NCI-H510A (cell line): ENCODE measurements at regions not wholly inside any gene's neighbourhood (a gene's known extent, or its start where the extent isn't known, plus 50 kb on each side); places are given as distances from the start of the nearest gene placed in this dataset.
"Not testable (repeated sequence)": the region's sequence is repeated elsewhere in the genome, so short reads cannot be mapped to it uniquely, and the experiment has no call there.

ENCODE experiments used
- DNase-seq: peaks from one replicate; lab custom pipeline; 2025; lab: John Stamatoyannopoulos, UW

DNA sequence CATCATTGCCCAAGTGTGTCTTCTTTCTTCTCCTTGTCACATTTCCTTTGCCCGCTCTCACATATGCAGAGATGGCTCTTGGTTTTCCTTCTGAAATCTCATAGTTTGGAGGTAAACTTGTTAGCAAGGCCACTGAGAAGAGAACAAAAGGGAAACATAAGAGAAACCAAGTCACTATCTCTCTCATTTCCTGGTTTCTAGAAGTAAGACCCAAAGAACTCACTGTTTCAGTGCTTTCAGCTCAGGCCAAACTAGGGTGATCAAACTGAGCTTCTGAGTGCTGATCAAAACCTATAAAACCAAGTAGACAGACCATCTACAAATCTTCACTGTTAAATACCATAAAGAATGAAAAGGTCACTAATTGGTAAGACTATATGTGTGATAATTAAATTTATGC is 275.4 kb upstream of the BTG1 start:
- no peak for DNase-seq

DNA sequence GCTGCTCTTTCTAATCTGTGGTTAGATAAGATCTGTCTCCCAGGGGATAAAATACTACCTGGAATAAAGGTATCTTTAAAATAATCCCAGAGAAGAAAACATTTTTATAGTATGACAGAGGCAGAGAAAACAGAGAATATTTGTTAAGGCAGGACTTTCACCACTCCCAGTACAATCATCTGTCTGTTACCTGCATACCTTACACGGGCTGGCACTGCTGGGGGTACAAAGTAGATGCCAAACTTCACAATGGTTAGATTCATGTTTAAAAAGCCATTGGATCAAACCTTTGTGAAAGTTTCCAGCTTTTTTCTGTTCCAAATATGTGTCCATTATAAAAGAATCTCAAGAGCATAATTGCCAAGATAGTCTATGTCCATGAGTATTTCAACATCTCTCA is 273.6 kb upstream of the BTG1 start:
- DNase-seq, result no peak

DNA sequence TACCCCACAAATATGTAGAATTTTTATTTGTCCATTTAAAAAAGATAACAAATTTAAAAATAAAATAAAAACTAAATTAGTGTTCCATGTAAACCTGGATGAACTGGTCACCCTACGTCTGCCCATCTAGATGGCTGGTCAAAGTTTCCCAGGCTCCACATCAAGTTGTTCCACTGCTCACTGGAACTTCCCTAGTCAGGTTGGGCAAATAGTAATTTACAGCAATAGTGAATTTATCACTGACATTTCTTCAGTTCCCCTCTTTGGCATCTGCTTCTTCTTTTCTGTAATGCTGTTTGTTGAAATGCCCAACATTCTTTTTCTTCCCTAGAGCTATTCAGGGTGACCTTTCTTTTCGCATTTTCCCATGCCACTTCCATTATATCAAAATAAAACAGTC is 272.7 kb upstream of the BTG1 start:
- no peak for DNase-seq

- no peak for DNase-seq
Measured at GRCh38 chr12:92417373-92417772, 271.7 kb upstream of the BTG1 start.

DNA sequence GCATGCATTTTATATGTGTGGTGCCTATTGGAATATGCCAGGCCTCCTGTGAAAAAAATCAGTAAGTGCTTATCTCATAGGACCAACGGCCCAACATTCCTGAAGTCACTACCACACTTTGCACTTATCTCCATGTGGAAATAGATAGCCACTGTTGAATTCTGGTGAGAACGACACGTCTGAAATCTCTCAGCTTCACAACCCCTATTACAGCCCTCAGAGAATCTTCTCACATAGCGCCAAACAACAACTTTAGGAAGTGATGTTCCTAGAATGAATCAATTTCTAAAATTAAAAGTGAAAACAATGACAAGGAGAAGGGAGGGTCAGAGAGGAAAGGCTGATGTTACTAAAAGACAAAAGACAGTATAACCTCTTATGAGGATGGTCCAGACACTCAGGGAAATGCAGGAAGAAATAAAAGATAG is 270.8 kb upstream of the BTG1 start:
- no peak for DNase-seq

- no peak for DNase-seq
Measured at GRCh38 chr12:92414170-92415070, 268.8 kb upstream of the BTG1 start.

GRCh38 chr12:92413286-92413685 is 267.6 kb upstream of the BTG1 start:
- no peak for DNase-seq

- no peak for DNase-seq
Measured at GRCh38 chr12:92412856-92413255, 267.2 kb upstream of the BTG1 start.

DNA sequence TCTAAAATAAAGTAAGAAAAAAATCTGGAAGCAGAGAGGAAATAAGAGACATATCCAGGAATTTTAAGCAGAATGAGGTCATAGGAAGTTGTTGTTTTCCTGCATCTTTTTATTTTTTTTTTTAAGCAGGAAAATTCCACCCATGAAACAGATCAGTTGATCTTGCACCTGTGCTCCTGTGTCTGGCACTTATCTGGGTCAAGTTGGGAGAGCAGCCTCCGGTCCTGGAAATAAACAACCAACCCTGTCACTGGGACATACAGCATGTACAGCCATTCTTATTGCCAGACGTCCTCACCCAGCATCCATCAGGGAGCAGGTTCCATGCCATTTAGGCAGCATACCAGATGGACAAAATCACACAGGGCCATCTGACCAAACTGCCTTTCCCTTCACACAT is 266.0 kb upstream of the BTG1 start:
- DNase-seq, result no peak

DNA sequence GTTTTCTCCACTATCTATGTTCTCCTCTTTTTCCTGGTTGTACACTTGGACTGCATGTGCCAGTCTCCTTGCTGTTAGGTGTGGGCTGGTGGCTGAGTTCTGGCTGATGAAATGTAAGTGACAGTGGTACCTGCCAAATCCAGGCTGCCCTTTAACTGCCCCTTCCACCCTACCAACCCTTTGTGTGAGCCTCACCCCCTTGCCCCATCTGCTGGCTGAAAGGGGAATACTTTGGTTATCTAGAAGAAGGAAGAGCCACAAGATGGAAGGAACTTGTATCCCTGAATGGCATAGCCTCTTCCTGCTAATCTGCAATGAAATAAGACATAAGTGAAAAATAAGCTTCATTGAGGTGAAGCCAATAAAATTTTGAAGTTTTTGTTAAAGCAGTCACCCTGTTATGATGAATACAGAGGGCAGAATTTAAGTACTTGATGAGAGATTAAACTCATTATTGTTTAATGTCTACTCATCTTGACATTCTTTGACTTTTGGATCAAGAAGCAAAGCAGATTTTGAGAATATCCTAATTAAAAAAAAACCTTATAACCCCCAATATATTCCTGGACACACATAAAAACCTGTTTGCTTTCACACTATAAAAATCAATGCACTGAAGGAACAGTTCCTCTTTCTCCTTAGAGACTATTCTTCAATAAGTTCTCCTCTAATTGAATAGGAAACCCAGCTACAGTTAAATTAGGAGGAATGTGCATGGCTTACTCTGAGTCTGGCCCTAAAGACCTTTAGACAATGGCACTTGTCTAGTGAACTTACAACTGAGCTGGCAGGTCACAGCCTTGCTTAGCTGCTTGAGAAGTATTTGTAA is 262.6 kb upstream of the BTG1 start:
- peak; percentile 4 for DNase-seq

DNA sequence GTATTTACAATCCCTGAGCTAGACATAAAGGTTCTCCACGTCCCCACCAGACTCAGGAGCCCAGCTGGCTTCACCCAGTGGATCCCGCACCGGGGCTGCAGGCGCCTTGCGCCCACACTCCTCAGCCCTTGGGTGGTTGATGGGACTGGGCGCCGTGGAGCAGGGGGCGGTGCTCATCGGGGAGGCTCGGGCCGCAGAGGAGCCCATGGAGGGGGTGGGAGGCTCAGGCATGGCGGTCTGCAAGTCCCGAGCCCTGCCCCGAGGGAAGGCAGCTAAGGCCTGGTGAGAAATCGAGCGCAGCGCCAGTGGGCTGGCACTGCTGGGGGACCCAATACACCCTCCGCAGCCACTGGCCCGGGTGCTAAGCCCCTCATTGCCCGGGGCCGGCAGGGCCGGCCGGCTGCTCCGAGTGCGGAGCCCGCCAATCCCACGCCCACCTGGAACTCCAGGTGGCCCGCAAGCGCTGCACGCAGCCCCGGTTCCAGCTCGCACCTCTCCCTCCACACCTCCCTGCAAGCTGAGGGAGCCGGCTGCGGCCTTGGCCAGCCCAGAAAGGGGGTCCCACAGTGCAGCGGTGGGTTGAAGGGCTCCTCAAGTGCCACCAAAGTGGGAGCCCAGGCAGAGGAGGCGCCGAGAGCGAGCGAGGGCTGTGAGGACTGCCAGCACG is 260.9 kb upstream of the BTG1 start:
- DNase-seq, result not testable (repeated sequence)

DNA sequence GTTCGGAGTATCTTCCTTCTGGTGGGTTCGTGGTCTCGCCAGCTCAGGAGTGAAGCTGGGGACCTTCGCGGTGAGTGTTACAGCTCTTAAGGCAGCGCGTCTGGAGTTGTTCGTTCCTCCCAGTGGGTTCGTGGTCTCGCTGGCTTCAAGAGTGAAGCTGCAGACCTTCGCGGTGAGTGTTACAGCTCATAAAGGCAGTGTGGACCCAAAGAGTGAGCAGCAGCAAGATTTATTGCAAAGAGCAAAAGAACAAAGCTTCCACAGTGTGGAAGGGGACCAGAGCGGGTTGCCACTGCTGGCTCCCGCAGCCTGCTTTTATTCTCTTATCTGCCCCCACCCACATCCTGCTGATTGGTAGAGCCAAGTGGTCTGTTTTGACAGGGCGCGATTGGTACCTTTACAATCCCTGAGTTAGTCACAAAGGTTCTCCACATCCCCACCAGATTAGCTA is 260.2 kb upstream of the BTG1 start:
- DNase-seq, result not testable (repeated sequence)

DNA sequence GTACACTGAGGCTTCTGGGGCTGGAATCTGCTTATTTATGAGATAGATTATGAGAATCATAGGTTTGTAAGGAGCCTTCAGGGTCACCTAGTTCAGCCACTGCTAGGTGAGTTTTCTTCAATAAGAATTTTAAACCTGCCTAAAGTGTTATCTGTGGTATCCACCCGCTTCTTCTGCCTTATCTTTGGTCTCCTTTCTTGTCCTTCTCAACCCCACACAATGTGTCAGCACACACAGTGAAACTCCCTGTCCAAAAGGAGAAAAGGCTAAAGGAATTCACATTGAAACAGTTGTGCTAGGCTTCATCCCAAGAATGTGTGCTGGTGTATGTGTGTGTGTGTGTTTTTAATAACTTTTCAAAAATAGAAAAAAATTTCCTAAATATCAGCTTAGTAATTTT is 259.3 kb upstream of the BTG1 start:
- DNase-seq, result no peak

DNA sequence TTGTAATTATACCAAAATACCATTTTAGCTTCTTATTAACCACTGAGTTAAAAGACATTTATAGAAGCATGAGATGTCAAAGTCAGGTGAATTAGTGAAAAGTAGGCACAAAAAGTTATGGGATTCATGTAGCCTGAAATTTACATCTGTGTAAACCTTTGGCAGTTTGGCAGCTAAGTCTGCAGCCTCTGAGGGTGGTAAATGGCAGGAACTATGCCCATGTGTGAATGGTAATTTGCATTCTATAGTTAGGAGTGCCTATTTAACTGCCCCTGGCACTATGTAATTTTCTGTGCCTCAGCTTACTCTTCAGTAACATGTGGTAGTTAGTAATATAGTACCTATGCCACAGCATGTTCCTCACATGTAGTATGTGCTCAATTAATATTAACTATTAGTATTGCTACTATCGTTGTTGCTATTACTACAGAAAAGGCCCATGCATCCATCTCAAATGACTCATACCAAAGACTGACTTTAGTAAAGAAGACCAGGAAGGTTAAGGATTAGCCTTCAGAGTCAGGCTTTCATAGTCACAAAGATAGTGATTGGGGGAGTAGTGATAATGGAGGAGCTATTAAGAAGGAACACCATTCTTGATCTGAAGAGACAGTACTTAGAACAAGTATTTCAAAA is 258.7 kb upstream of the BTG1 start:
- DNase-seq, result no peak

DNA sequence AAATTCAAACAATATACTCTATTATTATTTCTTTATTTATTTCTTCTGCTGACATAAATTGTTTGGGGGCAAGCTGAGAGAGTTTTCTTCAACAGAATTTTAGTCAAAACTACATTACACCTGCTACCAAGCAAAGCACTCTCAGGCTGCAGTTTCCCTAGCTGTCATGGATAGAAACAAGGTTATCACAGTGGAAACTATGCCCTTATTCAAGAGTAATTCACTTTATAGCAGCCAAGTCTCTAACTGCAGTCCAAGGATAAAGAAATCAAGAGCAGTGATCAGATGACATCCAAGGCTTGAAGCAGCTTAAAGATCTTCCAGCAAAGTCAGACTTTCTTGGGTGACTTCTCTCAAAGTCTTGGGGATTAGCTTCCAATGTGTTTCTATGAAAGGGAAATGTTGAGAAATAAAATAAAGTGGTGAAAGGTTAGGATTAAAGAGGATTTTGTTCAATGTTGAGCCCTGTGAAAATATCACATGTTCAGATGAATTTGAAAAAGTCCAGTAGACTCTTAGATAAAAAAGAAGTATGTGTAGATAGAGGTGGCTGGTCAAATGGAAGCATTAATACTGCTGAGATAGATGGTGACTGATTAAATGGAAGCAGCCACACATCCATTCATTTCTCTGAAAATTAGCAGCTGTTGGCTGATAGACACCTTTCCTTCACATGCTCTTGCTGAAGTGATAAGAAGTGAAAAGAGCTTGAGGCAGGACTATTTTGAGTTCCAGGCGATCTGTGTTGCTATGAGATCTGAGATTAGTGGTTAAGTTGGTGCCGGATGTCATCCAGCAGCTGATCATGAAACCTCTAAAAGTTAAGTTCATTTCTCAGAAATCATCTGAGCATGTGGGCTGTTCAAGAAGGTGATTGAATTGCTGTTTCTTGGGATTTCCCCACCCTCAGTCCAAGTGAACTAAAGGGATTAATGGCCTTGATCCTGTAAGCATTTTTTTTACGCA is 257.8 kb upstream of the BTG1 start:
- no peak for DNase-seq

GRCh38 chr12:92402415-92402814 is 256.8 kb upstream of the BTG1 start:
- no peak for DNase-seq

DNA sequence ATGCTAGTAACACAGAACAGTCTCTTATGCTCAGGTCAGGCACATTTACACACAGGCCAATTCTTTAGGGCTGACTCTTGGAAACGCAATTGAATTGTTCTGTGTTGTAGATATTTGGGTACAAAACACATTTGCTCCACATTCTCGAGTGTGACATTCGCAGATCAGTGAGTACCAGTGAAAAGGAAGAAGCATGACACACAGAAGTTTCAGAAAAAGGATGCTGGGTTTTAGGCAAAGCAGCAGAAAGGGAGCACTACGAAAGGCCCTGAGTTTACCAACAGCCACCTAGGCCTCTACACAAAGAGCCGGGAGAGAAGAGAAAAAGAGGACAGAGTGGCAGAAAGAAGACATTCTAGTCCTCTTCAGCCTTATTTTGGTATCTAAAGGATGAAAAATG is 254.4 kb upstream of the BTG1 start:
- DNase-seq, result no peak

GRCh38 chr12:92398565-92399309 is 253.1 kb upstream of the BTG1 start:
- DNase-seq, result no peak

DNA sequence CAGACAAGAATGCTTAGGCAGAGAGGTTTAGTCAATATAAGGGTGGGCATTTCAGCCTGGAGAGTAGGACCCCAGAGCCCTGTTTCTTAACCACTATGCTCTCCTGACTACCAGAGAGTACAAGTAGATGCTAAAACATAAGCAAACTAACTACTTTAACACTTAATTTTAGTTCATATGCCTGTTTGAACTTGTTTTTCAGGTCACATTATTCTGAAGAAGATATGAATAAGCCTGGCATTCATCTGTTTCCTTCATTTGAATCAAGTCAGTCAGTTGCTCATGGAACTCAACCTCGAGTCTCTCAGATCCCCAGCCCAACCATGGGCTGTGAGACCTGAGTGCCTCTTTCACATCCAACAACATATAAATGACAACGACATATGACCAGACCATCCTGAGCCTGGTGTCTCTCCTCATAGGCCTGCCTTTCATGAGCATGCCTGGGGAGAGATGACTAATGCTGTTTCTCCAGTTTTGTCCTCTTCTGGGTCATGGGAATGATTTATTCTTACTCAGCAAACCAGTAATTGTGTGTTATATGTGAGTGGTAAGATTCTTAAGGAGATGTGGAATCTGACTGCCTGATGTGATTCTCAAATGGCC is 251.1 kb upstream of the BTG1 start:
- DNase-seq, result no peak

- no peak for DNase-seq
Measured at GRCh38 chr12:92395322-92395721, 249.7 kb upstream of the BTG1 start.
